Mucosa of gallbladder (tissue), 1 donor: ENCODE measurements at regions not wholly inside any gene's neighbourhood (a gene's known extent, or its start where the extent isn't known, plus 50 kb on each side); places are given as distances from the start of the nearest gene placed in this dataset.
A peak's percentile ranks its signal among the peaks of the same experiment; 100 is the strongest.
"Not testable (repeated sequence)": the region's sequence is repeated elsewhere in the genome, so short reads cannot be mapped to it uniquely, and the experiment has no call there.

Source experiments
- DNase-seq: peaks from one replicate; pipeline ENCODE4 v3.0.0-alpha.2; 2020; ENCODE audit warnings: low spot score
- donor health status: DM: no; HTN: no; CAD: no.

DNA sequence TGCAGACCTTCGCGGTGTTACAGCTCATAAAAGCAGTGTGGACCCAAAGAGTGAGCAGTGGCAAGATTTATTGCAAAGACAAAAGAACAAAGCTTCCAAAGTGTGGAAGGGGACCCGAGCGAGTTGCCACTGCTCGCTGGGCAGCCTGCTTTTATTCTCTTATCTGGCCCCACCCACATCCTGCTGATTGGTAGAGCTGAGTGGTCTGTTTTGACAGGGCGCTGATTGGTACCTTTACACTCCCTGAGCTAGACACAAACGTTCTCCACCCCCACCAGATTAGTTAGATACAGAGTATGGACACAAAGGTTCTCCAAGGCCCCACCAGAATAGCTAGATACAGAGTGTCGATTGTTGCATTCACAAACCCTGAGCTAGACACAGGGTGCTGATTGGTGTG, 156.2 kb upstream of the GIMD1 start:
- DNase-seq = not testable (repeated sequence)

GRCh38 chr4:106522839-106523238, 154.3 kb upstream of the GIMD1 start:
- DNase-seq = no peak

GRCh38 chr4:106512706-106513105, 144.1 kb upstream of the GIMD1 start:
- no peak for DNase-seq

DNA sequence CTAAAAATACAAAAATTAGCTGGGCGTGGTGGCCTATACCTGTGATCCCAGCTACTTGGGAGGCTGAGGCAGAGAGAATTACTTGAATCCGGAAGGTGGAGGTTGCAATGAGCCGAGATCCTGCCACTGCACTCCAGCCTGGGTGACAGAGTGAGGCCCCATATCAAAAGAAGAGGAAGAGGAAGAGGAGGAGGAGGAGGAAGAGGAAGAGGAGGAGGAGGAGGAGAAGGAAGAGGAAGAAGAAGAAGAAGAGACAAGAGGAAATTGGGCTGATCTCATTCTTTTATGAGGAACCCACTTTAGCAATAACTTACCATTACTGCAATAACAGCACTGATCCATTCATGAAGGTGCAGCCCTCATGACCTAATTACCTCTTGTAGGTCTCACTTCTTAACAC, 138.9 kb upstream of the GIMD1 start:
- DNase-seq = no peak

DNA sequence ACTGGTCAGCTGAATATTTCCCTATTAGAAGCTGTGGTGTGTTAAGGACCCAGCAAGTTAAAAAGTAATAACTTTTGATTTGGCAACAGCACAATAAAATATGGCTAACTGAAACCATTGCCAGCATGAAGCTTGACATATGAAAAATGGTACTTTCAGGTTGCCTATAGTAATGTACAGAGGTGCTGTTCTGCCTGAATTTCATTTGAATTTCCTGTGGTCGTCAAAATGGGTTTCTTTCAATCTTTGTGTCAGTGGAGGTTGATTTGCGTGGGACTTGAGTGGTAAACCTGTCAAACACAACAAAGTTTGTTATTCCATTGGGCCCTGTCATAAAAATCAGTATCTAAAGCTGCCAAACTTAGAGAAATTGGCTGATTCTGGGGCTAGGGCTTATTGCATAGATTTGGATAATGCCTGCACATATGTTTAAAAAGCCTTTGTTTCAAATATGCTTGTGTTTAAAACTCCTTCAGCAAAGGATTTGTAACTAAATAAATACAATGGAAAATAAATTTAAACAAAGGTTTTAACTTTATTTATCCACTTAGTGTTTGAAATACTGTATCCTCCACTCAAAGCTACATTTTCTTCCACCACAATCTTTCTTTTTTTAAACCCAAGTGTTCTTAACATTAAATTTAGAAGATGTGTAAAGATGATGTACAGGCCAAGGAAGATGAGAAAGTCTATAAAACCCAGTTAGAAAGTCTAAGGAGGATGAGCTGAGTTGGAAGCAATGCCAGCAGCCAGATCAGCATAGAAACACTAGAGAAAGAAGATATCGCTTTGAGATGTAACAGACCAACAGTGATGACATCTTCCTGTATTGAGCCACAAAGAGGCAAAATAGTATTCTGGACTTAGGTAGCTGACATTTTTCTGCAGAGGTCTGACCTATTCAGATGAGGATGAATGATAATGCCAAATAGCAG, 134.8 kb upstream of the GIMD1 start:
- no peak for DNase-seq

GRCh38 chr4:106502106-106502699, 133.6 kb upstream of the GIMD1 start:
- peak; percentile 62 for DNase-seq

GRCh38 chr4:106497271-106497670, 128.7 kb upstream of the GIMD1 start:
- DNase-seq = no peak

DNA sequence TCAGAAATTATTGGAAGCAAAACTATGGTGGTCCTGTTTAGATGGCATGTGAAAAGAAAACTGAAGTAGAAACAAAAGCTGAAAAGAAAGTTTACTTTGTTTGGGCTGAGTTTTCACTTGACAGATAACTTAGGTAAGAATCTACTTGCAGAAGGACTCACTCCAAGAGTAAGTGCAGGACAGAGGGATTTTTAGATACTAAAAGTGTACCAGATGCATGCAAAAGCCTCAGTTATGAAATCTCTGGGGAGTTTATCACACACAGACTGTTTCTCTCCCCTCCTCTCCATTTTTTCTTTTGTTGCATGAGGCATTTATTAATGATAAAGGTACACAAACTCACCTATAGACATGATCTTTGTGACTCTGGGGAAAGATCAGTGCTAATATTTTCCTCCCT, 127.5 kb upstream of the GIMD1 start:
- no peak for DNase-seq

DNA sequence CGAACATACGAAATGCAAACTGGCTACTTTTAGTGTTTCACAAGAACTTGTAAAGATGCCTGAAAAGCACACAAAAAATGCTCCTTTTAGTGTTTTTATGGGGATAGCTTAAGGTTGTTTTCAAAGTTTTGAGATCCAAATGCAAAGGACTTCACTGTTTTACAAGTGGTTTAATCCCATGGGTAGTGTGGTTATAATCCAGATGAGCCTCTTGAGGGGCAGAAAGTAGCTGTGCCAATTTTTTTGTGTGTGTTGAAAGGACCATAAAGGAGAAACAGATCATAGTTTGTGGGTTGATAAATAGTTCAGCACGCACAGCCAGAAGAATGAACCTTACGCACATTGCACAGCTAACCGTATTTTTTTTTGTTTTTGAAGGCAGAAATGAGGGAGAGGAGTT, 126.9 kb upstream of the GIMD1 start:
- no peak for DNase-seq

DNA sequence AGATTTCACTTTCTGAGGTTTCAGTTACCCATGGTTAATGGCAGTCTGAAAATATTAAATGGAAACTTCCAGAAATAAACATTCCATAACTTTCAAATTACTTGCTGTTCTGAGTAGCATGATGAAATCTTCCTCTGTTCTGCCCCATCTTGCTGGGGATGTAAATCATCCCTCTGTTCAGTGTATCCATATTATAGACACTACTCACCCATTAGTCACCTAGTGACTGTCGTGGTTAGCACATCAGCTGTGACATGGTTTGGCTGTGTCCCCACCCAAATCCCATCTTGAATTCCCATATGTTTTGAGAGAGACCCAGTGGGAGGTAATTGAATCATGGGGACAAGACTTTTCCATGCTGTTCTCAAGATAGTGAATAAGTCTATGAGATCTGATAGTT, 125.5 kb upstream of the GIMD1 start:
- DNase-seq = no peak

GRCh38 chr4:106493086-106493485, 124.5 kb upstream of the GIMD1 start:
- DNase-seq = no peak

DNA sequence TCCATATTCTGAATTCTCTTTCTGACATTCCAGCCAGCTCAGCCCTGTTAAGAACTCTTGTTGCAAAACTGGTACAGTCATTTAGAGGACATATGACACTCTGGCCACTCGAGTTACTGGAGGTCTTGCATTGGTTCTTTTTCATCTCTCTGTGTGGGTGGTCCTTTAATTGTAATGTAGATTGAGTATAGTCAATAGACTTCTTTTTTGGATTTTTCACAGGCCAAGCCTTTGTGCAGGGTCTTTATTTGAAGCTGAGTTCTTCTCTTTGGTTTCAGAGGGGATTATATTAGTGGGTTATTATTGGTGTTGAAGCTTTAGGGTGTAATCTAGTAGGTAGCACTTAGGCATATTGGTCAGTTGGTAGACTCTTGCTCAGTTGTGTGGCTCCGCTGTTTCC, 118.0 kb upstream of the GIMD1 start:
- DNase-seq = no peak

- DNase-seq = no peak
These were observed 113.2 kb upstream of the GIMD1 start for GRCh38 chr4:106481801-106482200.

DNA sequence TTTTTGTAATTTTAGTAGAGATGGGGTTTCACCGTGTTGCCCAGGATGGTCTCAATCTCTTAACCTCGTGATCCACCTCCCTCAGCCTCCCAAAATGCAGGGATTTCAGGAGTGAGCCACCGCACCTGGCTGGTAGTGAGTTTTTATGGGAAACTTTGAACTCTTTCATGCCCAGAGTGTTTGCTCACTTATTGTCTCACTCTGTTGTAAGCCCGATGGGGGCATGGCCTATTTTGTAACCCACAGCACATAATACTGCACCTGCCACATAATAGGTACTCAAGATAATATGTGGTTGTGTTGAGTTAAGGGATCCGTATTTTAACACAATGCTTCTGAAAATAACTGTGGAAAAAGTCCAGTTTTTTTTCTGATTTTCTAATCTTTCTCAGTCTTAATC, 109.6 kb upstream of the GIMD1 start:
- DNase-seq = no peak

DNA sequence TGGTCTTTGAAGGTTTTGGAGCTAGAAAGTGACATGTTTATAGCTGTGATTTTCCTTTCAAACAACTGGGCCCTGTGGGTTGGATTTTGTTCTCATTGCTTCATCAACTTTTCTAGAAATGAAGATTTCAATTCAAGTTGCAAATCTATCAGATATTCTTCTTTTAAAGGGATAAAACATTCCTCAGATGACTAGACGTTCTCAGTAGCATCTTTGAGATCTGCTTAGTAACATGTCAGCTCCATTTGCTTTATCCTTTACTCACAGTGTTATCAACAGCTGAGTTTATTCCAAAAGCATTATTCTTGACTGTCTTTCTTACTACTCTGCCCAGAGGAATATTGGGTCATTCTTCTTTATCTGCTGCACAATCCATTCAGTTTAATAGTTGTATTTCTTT, 108.2 kb upstream of the GIMD1 start:
- DNase-seq = no peak

GRCh38 chr4:106473515-106473914, 104.9 kb upstream of the GIMD1 start:
- DNase-seq = no peak

DNA sequence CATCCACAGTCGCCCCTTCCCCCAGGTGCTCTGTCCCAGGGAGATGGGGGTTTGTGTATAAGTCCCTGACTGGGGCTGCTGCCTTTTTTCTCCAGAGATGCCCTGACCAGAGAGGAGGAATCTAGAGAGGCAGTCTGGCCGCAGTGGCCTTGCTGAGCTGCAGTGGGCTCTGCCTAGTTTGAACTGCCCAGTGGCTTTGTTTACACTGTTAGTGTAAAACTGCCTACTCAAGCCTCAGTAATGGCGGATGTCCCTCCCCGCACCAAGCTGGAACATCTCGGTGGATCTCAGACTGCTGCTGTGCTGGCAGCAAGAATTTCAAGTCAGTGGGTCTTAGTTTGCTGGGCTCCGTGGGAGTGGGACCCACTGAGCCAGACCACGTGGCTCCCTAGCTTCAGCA, 102.6 kb upstream of the GIMD1 start:
- DNase-seq = no peak

GRCh38 chr4:106463622-106464021, 95.0 kb upstream of the GIMD1 start:
- no peak for DNase-seq

DNA sequence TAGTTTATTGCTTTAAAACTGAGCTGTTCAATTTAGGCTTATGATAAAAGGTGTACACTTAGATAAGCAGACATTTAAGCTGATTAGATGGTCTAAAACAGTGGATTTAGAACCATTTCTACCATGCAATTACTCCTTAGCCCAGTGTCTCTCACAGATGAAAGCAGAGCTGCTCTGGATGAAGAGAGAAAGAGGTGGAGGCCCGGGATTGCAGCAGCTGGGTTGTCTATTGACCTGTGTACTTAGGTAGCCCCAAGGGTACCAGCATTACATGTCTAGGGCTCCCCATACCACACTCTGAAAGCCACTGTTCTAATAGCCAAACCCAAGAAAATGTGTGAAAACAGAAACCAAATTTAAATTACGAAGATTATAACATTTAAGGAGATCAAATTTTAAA, 86.0 kb upstream of the GIMD1 start:
- DNase-seq = no peak

DNA sequence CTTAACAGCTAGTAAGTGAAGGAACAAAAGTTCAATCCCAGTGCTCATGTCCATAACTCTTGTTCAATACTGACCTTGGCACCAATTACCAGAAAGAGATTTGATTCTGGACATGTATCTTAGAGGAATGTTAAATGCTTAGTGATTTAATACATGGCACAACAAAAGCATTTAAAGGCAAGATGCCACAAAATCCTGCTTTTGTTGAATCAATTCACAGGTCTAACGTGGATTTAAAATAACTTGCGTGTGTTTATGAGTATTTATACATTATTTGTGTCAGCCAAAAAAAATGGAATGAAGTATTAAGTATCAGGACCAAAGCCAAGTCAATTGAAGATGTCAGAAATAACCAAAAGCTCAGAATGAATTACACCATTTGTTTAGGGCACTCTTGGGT, 85.4 kb upstream of the GIMD1 start:
- no peak for DNase-seq

DNA sequence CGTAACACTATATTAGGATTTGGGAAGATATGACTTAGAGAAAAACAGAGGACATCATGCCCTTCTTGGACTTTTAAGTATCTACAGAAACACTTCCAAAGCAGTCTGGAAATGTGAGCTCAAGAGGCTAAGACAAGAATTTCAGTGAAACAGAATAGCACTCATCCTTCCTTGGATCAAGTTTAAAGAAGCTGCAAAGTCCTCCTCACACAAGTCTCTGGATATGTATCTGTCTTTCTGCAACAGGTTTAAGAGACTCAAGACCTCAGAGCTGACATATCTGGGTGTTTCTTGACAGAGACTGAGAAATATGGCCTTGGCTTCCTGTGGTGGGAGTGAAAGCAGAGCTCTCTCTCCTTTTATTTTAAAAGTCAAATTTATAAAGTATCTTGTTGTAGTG, 82.5 kb upstream of the GIMD1 start:
- no peak for DNase-seq

DNA sequence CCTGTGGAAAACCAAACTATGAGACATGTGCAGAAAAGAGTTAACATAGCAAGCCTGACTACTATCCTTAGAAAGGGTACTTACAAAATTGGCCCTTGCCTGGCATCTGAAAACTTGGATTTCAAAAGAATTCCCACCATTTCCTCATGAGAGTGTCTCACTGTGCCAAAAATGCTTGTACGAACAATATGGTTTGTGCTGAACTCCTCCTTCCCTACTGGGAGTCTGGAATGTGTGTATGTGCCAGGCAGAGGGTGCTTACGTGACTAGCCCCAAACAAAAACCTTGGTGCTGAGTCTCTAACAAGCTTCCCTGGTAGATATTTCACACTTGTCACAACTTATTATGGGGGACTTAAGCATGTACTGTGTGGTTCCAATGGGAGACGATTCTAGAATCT, 81.7 kb upstream of the GIMD1 start:
- no peak for DNase-seq

GRCh38 chr4:106444557-106444956, 76.0 kb upstream of the GIMD1 start:
- no peak for DNase-seq

DNA sequence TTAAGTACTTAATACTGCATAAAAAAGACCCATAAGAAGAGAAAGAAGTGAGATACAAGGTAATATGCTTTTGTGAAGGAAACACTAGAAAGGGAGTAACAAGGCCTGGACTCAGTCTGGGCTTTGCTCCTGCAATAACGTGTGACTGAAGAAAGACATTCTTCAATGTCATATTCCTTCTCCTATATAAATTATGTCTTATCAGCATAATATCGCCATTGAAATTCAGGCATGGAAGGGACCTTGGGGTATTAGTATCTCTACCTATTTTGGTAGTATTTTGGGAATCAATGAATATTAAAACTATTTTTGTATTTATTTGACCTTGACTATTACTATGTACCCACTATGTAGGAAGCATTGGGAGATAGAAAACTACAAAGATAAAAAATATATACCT, 62.2 kb upstream of the GIMD1 start:
- no peak for DNase-seq
